Small intestine (tissue), 7 donors: ENCODE measurements at regions not wholly inside any gene's neighbourhood (a gene's known extent, or its start where the extent isn't known, plus 50 kb on each side); places are given as distances from the start of the nearest gene placed in this dataset.
A peak's percentile ranks its signal among the peaks of the same experiment; 100 is the strongest.
"Not testable (repeated sequence)": the region's sequence is repeated elsewhere in the genome, so short reads cannot be mapped to it uniquely, and the experiment has no call there.

Source experiments
- DNase-seq, 2 donors: peaks; one replicate each; pipeline versions ENCODE4 v3.0.0 to v3.0.0-alpha.2; 2013
- FAIRE-seq: peaks from 2 replicates; lab custom pipeline; 2012; peaks lifted over from hg19 to GRCh38; lab: Jason Lieb, UNC
- H3K27ac ChIP-seq, 3 donors: one replicate each; pipeline ENCODE4 v1.5.1; 2013; ENCODE audit warnings: low read length in 2 of 3, mild to moderate bottlenecking in 2 of 3, control low read depth in 1 of 3, inconsistent platforms in 1 of 3, low read depth in 1 of 3, moderate library complexity in 1 of 3
- H3K27me3 ChIP-seq, 3 donors: one replicate each; pipeline ENCODE4 v1.6.1; 2013; ENCODE audit warnings: low read length in 3 of 3, inconsistent platforms in 1 of 3; ENCODE audit not compliant: control insufficient read depth in 3 of 3, insufficient read depth in 3 of 3
- H3K36me3 ChIP-seq, 3 donors: one replicate each; pipeline ENCODE4 v1.6.1; 2013; ENCODE audit warnings: low read length in 3 of 3, inconsistent platforms in 1 of 3, low read depth in 1 of 3, mild to moderate bottlenecking in 1 of 3, moderate library complexity in 1 of 3; ENCODE audit not compliant: control insufficient read depth in 3 of 3, insufficient read depth in 2 of 3
- H3K4me1 ChIP-seq, 3 donors: one replicate each; pipeline ENCODE4 v1.6.1; 2013; ENCODE audit warnings: low read length in 2 of 3, inconsistent platforms in 1 of 3, low read depth in 1 of 3, mild to moderate bottlenecking in 1 of 3, moderate library complexity in 1 of 3; ENCODE audit not compliant: control insufficient read depth in 3 of 3, insufficient read depth in 2 of 3
- H3K4me3 ChIP-seq, 3 donors: one replicate each; pipeline ENCODE4 v1.5.1; 2013; ENCODE audit warnings: low read length in 3 of 3, control low read depth in 1 of 3, inconsistent platforms in 1 of 3, low read depth in 1 of 3, mild to moderate bottlenecking in 1 of 3, moderate library complexity in 1 of 3
- H3K9me3 ChIP-seq, 2 donors: one replicate each; pipeline ENCODE4 v1.6.1; 2013; ENCODE audit warnings: low read depth in 1 of 2, low read length in 1 of 2; ENCODE audit not compliant: control insufficient read depth in 2 of 2, insufficient read depth in 1 of 2
- WGBS, 3 donors: extraction: QIAGEN DNeasy Blood & Tissue Kit; methylation state at CpG; one replicate each; pipeline ENCODE4 v1.1.7; 2013; 5-methylcytosine and 5-hydroxymethylcytosine counted together
- donor health status: healthy with polysubstance abuse.
- donor health status: control.
- donor health status: control.
- donor health status: Bipolar disorder and iron deficiency.
- donor health status: healthy.

- H3K27ac ChIP-seq, FAIRE-seq, H3K36me3 ChIP-seq, H3K4me1 ChIP-seq, DNase-seq, H3K27me3 ChIP-seq, H3K4me3 ChIP-seq, H3K9me3 ChIP-seq: not testable (repeated sequence)
- WGBS, 3 donors, result 91 to 93% (median 91%) methylated on average over 8 of the region's 8 CpGs
Measured at GRCh38 chr2:64816526-64816925, 162.8 kb upstream of the SERTAD2 start.

GRCh38 chr2:64817453-64817852 lies 163.7 kb upstream of the SERTAD2 start:
- no peak overlapping the region for H3K27ac ChIP-seq
- peaks cover 0 to 4% (median 2%) of the 10 kb centered on the region in 3 donors for H3K4me1 ChIP-seq
- WGBS, 3 donors, result 94 to 98% (median 95%) methylated on average over 4 of the region's 4 CpGs
- H3K4me3 ChIP-seq, result no peak overlapping the region
- peaks cover 0 to 2% of the 10 kb centered on the region in 2 donors for H3K9me3 ChIP-seq
- no peaks in the 10 kb centered on the region for H3K27me3 ChIP-seq
- no peaks in the 10 kb centered on the region for H3K36me3 ChIP-seq
- no peak for FAIRE-seq
- no peak for DNase-seq

- peaks cover 0 to 4% of the 10 kb centered on the region in 2 donors for H3K9me3 ChIP-seq
- H3K27me3 ChIP-seq, result no peaks in the 10 kb centered on the region
- no peak overlapping the region for H3K4me3 ChIP-seq
- peaks cover 0 to 4% (median 2%) of the 10 kb centered on the region in 3 donors for H3K4me1 ChIP-seq
- 42 to 50% (median 44%) methylated on average over 4 of the region's 4 CpGs for WGBS, 3 donors
- no peak for DNase-seq
- H3K27ac ChIP-seq, result no peak overlapping the region
- FAIRE-seq, result no peak
- no peaks in the 10 kb centered on the region for H3K36me3 ChIP-seq
Measured at GRCh38 chr2:64818664-64819060, 164.9 kb upstream of the SERTAD2 start.

GRCh38 chr2:64819361-64819760 lies 165.6 kb upstream of the SERTAD2 start:
- Histone ChIP-seq H3K27me3 (no peaks in the 10 kb centered on the region), H3K27ac (peak overlapping the region in 2 of 3 donors; percentile 43 to 88), H3K4me3 (no peak overlapping the region), H3K9me3 (peaks cover 0 to 4% of the 10 kb centered on the region in 2 donors), H3K4me1 (peaks cover 0 to 4% (median 2%) of the 10 kb centered on the region in 3 donors), H3K36me3 (no peaks in the 10 kb centered on the region)
- FAIRE-seq, result no peak
- no peak for DNase-seq
- 63 to 78% (median 74%) methylated on average over 2 of the region's 2 CpGs for WGBS, 3 donors

- FAIRE-seq (no peak), DNase-seq (peak in 1 of 2 donors; percentile 40)
- Histone ChIP-seq H3K27me3 (no peaks in the 10 kb centered on the region), H3K4me3 (no peak overlapping the region), H3K27ac (peak overlapping the region in 2 of 3 donors; percentile 43 to 88), H3K9me3 (peaks cover 0 to 4% of the 10 kb centered on the region in 2 donors), H3K4me1 (peaks cover 0 to 4% (median 2%) of the 10 kb centered on the region in 3 donors), H3K36me3 (no peaks in the 10 kb centered on the region)
- WGBS, 3 donors, result 76 to 85% (median 77%) methylated on average over 11 of the region's 11 CpGs
Measured at GRCh38 chr2:64819774-64820688, 166.3 kb upstream of the SERTAD2 start.

- H3K36me3 ChIP-seq, result no peaks in the 10 kb centered on the region
- H3K4me3 ChIP-seq, result no peak overlapping the region
- peak overlapping the region in 1 of 3 donors; percentile 40 for H3K27ac ChIP-seq
- H3K4me1 ChIP-seq, result peaks cover 0 to 4% (median 2%) of the 10 kb centered on the region in 3 donors
- no peaks in the 10 kb centered on the region for H3K27me3 ChIP-seq
- no peak for FAIRE-seq
- 87 to 96% (median 92%) methylated on average over 1 of the region's 1 CpG for WGBS, 3 donors
- no peak for DNase-seq
- peaks cover 0 to 4% of the 10 kb centered on the region in 2 donors for H3K9me3 ChIP-seq
Measured at GRCh38 chr2:64820901-64821300, 167.2 kb upstream of the SERTAD2 start.

- Histone ChIP-seq H3K27ac (no peak overlapping the region), H3K36me3 (no peaks in the 10 kb centered on the region), H3K27me3 (no peaks in the 10 kb centered on the region), H3K4me1 (peaks cover 0 to 4% (median 2%) of the 10 kb centered on the region in 3 donors), H3K9me3 (peaks cover 0 to 4% of the 10 kb centered on the region in 2 donors), H3K4me3 (no peak overlapping the region)
- DNase-seq (no peak), FAIRE-seq (no peak)
- WGBS, 3 donors, result 64 to 73% (median 65%) methylated on average over 5 of the region's 5 CpGs
Measured at GRCh38 chr2:64823794-64824193, 165.4 kb upstream of the SLC1A4 start.

- Histone ChIP-seq H3K4me3 (no peak overlapping the region), H3K27ac (no peak overlapping the region), H3K36me3 (no peaks in the 10 kb centered on the region), H3K4me1 (peaks cover 0 to 4% (median 0%) of the 10 kb centered on the region in 3 donors), H3K27me3 (no peaks in the 10 kb centered on the region), H3K9me3 (peaks cover 0 to 4% of the 10 kb centered on the region in 2 donors)
- no peak for FAIRE-seq
- no peak for DNase-seq
- 84 to 90% (median 87%) methylated on average over 4 of the region's 4 CpGs for WGBS, 3 donors
Measured at GRCh38 chr2:64825831-64826491, 163.2 kb upstream of the SLC1A4 start.
